Smooth muscle cell (in vitro differentiated cells): ENCODE measurements at regions not wholly inside any gene's neighbourhood (a gene's known extent, or its start where the extent isn't known, plus 50 kb on each side); places are given as distances from the start of the nearest gene placed in this dataset.

ENCODE experiments used
- DNase-seq: peaks from one replicate; lab custom pipeline; 2025; ENCODE audit not compliant: unreplicated experiment; lab: John Stamatoyannopoulos, UW
- H2AFZ ChIP-seq: fragments of 200-600 bp; sonication (generic); 2 replicates; pipeline ENCODE4 v1.6.0; 2016; ENCODE audit warnings: antibody characterized with exemption, low read depth, mild to moderate bottlenecking
- H3F3A ChIP-seq: fragments of 200-600 bp; sonication (generic); 2 replicates; pipeline ENCODE4 v1.6.0; 2017; ENCODE audit warnings: antibody characterized with exemption, low read depth
- H3K27ac ChIP-seq: fragments of 200-600 bp; sonication (generic); 2 replicates; pipeline ENCODE4 v1.5.1; 2016; ENCODE audit warnings: low read depth, mild to moderate bottlenecking
- H3K27me3 ChIP-seq: fragments of 200-600 bp; sonication (generic); 2 replicates; pipeline ENCODE4 v1.6.1; 2016; ENCODE audit warnings: low read depth, mild to moderate bottlenecking
- H3K36me3 ChIP-seq: fragments of 200-600 bp; sonication (generic); 2 replicates; pipeline ENCODE4 v1.5.1; 2016; ENCODE audit warnings: low read depth
- H3K4me1 ChIP-seq: fragments of 200-600 bp; sonication (generic); 2 replicates; pipeline ENCODE4 v1.5.1; 2016; ENCODE audit warnings: low read depth
- H3K4me2 ChIP-seq: fragments of 200-600 bp; sonication (generic); 2 replicates; pipeline ENCODE4 v1.6.0; 2016; ENCODE audit warnings: mild to moderate bottlenecking
- H3K4me3 ChIP-seq: fragments of 200-600 bp; sonication (generic); 2 replicates; pipeline ENCODE4 v1.5.1; 2016; ENCODE audit warnings: mild to moderate bottlenecking
- H3K79me2 ChIP-seq: fragments of 200-600 bp; sonication (generic); 2 replicates; pipeline ENCODE4 v1.6.0; 2016; ENCODE audit warnings: low read depth, mild to moderate bottlenecking
- H3K9ac ChIP-seq: fragments of 200-600 bp; sonication (generic); 2 replicates; pipeline ENCODE4 v1.6.0; 2016; ENCODE audit warnings: low read depth
- H3K9me3 ChIP-seq: fragments of 200-600 bp; sonication (generic); replicated peaks from 2 replicates; pipeline ENCODE4 v1.5.1; 2016; ENCODE audit warnings: low read depth
- H4K20me1 ChIP-seq: fragments of 200-600 bp; sonication (generic); 2 replicates; pipeline ENCODE4 v1.6.0; 2016; ENCODE audit warnings: low read depth
- WGBS: methylation state at CpG from one replicate; pipeline ENCODE4 v1.1.7; 2016; ENCODE audit warnings: low lambda C conversion rate; 5-methylcytosine and 5-hydroxymethylcytosine counted together
- TF ChIP-seq, protein P1 (sequence below): fragments of 200-600 bp; sonication (generic); IDR thresholded peaks from 2 replicates; pipeline ENCODE4 v1.5.1; 2017; ENCODE audit warnings: borderline replicate concordance, mild to moderate bottlenecking, antibody characterized with exemption; ENCODE audit not compliant: insufficient read depth, poor library complexity, severe bottlenecking

DNA sequence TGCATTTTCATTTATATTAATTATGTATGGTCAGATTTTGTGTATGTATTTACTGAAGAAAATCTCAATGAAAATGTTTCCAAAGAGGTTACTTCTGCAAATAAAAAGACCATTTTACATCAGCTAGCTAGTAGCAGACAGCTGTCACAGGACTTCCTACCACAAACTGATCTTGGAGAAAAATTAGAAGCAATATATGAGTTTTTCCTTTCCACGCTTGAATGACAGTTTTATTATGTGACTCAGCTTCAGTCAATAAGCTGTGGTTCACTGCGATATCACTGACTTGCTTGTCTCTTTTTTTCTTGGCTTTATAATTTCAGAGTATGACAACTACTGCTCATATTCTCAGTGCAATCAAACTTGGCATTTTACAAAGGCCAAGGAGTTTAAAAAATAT, 787.4 kb upstream of the GALNTL6 start:
- H3K27me3 ChIP-seq = no peaks in the 10 kb centered on the region
- no peak overlapping the region for H3K4me2 ChIP-seq
- TF ChIP-seq, protein P1, sequence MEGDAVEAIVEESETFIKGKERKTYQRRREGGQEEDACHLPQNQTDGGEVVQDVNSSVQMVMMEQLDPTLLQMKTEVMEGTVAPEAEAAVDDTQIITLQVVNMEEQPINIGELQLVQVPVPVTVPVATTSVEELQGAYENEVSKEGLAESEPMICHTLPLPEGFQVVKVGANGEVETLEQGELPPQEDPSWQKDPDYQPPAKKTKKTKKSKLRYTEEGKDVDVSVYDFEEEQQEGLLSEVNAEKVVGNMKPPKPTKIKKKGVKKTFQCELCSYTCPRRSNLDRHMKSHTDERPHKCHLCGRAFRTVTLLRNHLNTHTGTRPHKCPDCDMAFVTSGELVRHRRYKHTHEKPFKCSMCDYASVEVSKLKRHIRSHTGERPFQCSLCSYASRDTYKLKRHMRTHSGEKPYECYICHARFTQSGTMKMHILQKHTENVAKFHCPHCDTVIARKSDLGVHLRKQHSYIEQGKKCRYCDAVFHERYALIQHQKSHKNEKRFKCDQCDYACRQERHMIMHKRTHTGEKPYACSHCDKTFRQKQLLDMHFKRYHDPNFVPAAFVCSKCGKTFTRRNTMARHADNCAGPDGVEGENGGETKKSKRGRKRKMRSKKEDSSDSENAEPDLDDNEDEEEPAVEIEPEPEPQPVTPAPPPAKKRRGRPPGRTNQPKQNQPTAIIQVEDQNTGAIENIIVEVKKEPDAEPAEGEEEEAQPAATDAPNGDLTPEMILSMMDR = no peak
- no peak overlapping the region for H3K4me3 ChIP-seq
- no peak overlapping the region for H2AFZ ChIP-seq
- WGBS = 52% methylated on average over 2 of the region's 2 CpGs
- H3K4me1 ChIP-seq = no peaks in the 10 kb centered on the region
- no peaks in the 10 kb centered on the region for H3K79me2 ChIP-seq
- no peaks in the 10 kb centered on the region for H3K36me3 ChIP-seq
- no peak overlapping the region for H3K9ac ChIP-seq
- no peak overlapping the region for H3K27ac ChIP-seq
- H4K20me1 ChIP-seq = no peaks in the 10 kb centered on the region
- no peak for DNase-seq
- no peaks in the 10 kb centered on the region for H3F3A ChIP-seq
- no peaks in the 10 kb centered on the region for H3K9me3 ChIP-seq

DNA sequence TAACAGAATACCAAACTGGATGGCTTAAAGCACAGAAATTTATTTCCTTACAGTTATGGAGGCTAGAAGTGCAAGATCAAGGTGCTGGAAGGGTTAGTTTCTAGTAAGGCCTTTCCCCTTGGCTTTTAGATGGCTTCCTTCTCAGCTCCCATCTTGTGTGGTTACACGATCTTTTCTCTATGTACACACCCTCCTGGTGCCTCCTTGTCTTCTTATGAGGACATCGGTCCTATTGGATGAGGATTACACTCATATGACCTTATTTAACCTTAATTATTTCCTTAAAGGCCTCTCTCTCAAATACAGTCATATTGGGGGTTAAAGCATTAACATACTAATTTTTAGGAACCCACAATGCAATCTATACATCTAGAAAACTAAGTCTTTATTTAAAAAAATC, 787.9 kb upstream of the GALNTL6 start:
- H3F3A ChIP-seq = no peaks in the 10 kb centered on the region
- no peaks in the 10 kb centered on the region for H3K4me1 ChIP-seq
- 91% methylated on average over 2 of the region's 2 CpGs for WGBS
- no peak overlapping the region for H3K4me3 ChIP-seq
- no peaks in the 10 kb centered on the region for H4K20me1 ChIP-seq
- H3K27me3 ChIP-seq = no peaks in the 10 kb centered on the region
- no peak overlapping the region for H3K4me2 ChIP-seq
- no peaks in the 10 kb centered on the region for H3K9me3 ChIP-seq
- H3K36me3 ChIP-seq = no peaks in the 10 kb centered on the region
- no peak overlapping the region for H3K27ac ChIP-seq
- TF ChIP-seq, protein P1 = no peak
- DNase-seq = no peak
- H3K79me2 ChIP-seq = no peaks in the 10 kb centered on the region
- no peak overlapping the region for H3K9ac ChIP-seq
- H2AFZ ChIP-seq = no peak overlapping the region

DNA sequence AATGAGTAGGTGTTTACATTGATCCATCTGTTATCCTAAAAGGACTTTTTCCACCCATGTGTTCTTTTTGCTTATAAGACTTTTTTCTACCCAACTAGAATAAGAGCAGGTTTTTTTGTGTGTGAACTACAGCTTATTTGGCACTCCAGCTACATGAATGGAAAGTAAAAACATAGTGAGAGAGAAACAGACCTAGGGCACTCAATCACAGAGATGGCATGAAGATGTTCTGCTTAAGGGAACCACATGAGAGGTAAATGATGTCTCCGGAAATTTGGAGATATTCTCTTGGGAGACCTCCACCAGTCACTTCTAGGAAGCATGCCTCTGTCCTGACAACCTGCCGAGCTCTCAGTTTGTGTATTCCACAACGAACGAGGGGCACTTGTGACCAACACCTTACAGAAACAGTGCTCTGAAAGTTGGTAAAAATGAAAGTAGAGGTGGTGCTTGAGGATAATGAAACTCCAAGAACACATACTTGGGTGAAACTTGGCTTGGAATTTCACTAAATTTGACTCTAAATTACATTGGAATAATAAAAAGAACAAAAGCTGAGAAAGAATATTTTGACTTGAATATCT, 788.4 kb upstream of the GALNTL6 start:
- Histone ChIP-seq H3K4me1 (no peaks in the 10 kb centered on the region), H3K79me2 (no peaks in the 10 kb centered on the region), H3K9me3 (no peaks in the 10 kb centered on the region), H3K4me2 (no peak overlapping the region), H3K27ac (no peak overlapping the region), H3K36me3 (no peaks in the 10 kb centered on the region), H3K9ac (no peak overlapping the region), H3K4me3 (no peak overlapping the region), H2AFZ (no peak overlapping the region), H3F3A (no peaks in the 10 kb centered on the region), H3K27me3 (no peaks in the 10 kb centered on the region), H4K20me1 (no peaks in the 10 kb centered on the region)
- 85% methylated on average over 4 of the region's 4 CpGs for WGBS
- TF ChIP-seq, protein P1 = no peak
- no peak for DNase-seq

DNA sequence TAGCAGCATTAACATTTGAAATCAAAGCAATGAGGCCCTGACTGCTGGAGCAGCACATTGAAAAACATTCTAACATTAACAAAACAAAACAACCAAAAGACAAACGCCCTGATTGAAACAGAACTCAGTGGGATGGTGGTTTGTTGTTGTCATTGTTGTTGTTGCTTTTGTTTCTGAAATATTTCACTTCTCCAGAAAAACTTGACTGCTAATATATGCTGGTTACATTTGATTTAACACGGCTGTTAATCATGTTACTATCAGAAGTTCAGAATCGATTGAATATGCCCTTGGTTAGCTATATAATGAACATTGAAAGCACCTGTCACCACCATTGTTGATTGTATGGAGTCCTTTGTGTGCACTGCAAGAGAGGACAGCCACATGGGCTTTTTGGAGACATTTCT, 790.4 kb upstream of the GALNTL6 start:
- Histone ChIP-seq H3F3A (no peaks in the 10 kb centered on the region), H3K9ac (no peak overlapping the region), H4K20me1 (no peaks in the 10 kb centered on the region), H3K4me3 (no peak overlapping the region), H3K4me1 (no peaks in the 10 kb centered on the region), H3K36me3 (no peaks in the 10 kb centered on the region), H2AFZ (no peak overlapping the region), H3K9me3 (no peaks in the 10 kb centered on the region), H3K27me3 (no peaks in the 10 kb centered on the region), H3K4me2 (no peak overlapping the region), H3K79me2 (no peaks in the 10 kb centered on the region), H3K27ac (no peak overlapping the region)
- DNase-seq = no peak
- WGBS = 69% methylated on average over 3 of the region's 3 CpGs
- TF ChIP-seq, protein P1 = no peak
